ENCODE measurements at regions not wholly inside any gene's neighbourhood (a gene's known extent, or its start where the extent isn't known, plus 50 kb on each side); places are given as distances from the start of the nearest gene placed in this dataset.

DNA sequence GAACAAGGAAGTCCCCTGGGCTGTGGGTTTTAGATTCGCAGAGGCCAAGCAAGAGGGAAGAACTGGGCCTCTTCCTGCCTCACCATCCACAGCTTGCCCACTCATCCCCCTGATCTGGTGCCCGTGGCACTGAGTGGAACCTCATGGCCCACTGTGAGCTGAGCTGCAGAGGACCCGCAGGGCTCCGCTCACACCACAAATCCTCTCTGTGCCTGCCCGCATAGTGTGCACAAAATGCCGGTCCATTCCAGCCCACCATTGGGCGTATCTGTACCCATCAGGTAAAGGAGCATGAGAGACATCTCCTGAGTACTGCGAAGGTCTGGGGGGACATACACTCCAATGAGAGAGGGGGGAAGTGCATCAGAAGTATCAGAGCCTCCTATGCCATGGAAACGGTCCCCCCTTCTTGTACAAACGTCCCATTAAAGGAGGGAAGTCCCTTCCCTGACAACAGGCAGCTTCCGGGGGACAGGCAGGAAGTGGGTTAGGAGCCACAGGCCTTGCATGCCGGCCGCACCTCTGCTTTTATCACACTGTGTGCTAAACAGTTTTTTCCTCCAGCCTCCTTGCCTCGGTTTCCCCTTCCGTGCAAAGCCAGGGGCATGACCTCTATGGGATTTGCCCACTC, 309.4 kb upstream of the DIO3 start:
- no peak for TF ChIP-seq GATA1 (IDR thresholded peaks at IDR 0.05; ENCODE audit: low read depth, low read length)
- no peak for TF ChIP-seq POLR2A (IDR thresholded peaks at IDR 0.05; ENCODE audit: low read length)
